H1 (cell line): ENCODE measurements at regions not wholly inside any gene's neighbourhood (a gene's known extent, or its start where the extent isn't known, plus 50 kb on each side); places are given as distances from the start of the nearest gene placed in this dataset.

Experiments used
- CTCF ChIA-PET: fragments of 300-600 bp; sonication (Branson Sonifier 250); formaldehyde crosslinking; loops from one replicate; lab custom pipeline; 2021; ENCODE audit not compliant: partially characterized antibody; lab: Charles Lee
- POLR2A ChIA-PET: fragments of 300-600 bp; sonication (Branson Sonifier 250); formaldehyde crosslinking; loops from one replicate; lab custom pipeline; 2021; ENCODE audit warnings: inconsistent platforms; ENCODE audit not compliant: partially characterized antibody; lab: Charles Lee
- DNase-seq, 2 experiments: peaks; one replicate each; pipeline versions ENCODE4 v3.0.0 to v3.0.0-alpha.2; 2010 to 2022; ENCODE audit warnings: low spot score in 2 of 2, low read depth in 1 of 2, mixed read lengths in 1 of 2
- FAIRE-seq: peaks from 2 replicates; lab custom pipeline; 2011; peaks lifted over from hg19 to GRCh38; lab: Jason Lieb, UNC
- H2AFZ ChIP-seq: 2 replicates; pipeline ENCODE4 v1.8.1; 2012; ENCODE audit warnings: low read length, inconsistent platforms
- H2AK5ac ChIP-seq: 2 replicates; pipeline ENCODE4 v1.6.1; 2013; ENCODE audit warnings: low read depth, low read length
- H2BK120ac ChIP-seq: replicated peaks from 2 replicates; pipeline ENCODE3; 2013; ENCODE audit warnings: low read depth, low read length, inconsistent platforms
- H2BK12ac ChIP-seq: 2 replicates; pipeline ENCODE4 v1.6.1; 2013; ENCODE audit warnings: low read depth, low read length
- H2BK15ac ChIP-seq: 2 replicates; pipeline ENCODE4 v1.6.1; 2013; ENCODE audit warnings: low read length
- H2BK20ac ChIP-seq: 2 replicates; pipeline ENCODE4 v1.6.1; 2013; ENCODE audit warnings: low read length
- H2BK5ac ChIP-seq: 2 replicates; pipeline ENCODE4 v1.6.1; 2013; ENCODE audit warnings: low read depth, low read length
- H3K14ac ChIP-seq: 2 replicates; pipeline ENCODE4 v1.6.1; 2013; ENCODE audit warnings: inconsistent platforms; ENCODE audit not compliant: insufficient read length
- H3K18ac ChIP-seq: 2 replicates; pipeline ENCODE4 v1.6.1; 2013; ENCODE audit warnings: low read length; ENCODE audit errors: extremely low read depth
- H3K23ac ChIP-seq: 2 replicates; pipeline ENCODE4 v1.6.1; 2013; ENCODE audit warnings: inconsistent platforms; ENCODE audit not compliant: insufficient read length
- H3K23me2 ChIP-seq: 2 replicates; pipeline ENCODE4 v1.6.1; 2013; ENCODE audit warnings: low read depth, low read length
- H3K27ac ChIP-seq: 2 replicates; pipeline ENCODE4 v1.6.1; 2011; ENCODE audit warnings: low read depth, low read length, inconsistent platforms
- H3K27me3 ChIP-seq, 4 experiments: replicated peaks in 1 of 4; 1 replicate in 1 of 4; 2 replicates in 3 of 4; pipeline versions ENCODE4 v1.6.1 to v1.8.1; 2011 to 2013; ENCODE audit warnings: low read length in 3 of 4, mild to moderate bottlenecking in 3 of 4, inconsistent platforms in 2 of 4, mixed read lengths in 2 of 4, moderate library complexity in 1 of 4; ENCODE audit not compliant: control insufficient read depth in 3 of 4, insufficient read depth in 3 of 4; ENCODE audit errors: extremely low read depth in 1 of 4
- H3K36me3 ChIP-seq, 4 experiments: 2 replicates each; pipeline versions ENCODE4 v1.6.1 to v1.8.1; 2011 to 2013; ENCODE audit warnings: mild to moderate bottlenecking in 4 of 4, low read length in 3 of 4, moderate library complexity in 2 of 4, control low read depth in 1 of 4, inconsistent platforms in 1 of 4; ENCODE audit not compliant: insufficient read depth in 4 of 4, control insufficient read depth in 2 of 4
- H3K4ac ChIP-seq: replicated peaks from 2 replicates; pipeline ENCODE3; 2013; ENCODE audit warnings: low read length, low read depth, mixed read lengths, inconsistent platforms; ENCODE audit not compliant: insufficient read length
- H3K4me1 ChIP-seq, 4 experiments: replicated peaks in 1 of 4; 1 replicate in 1 of 4; 2 replicates in 3 of 4; pipeline versions ENCODE4 v1.6.1 to v1.8.1; 2011 to 2013; ENCODE audit warnings: low read length in 3 of 4, inconsistent platforms in 2 of 4, mixed read lengths in 1 of 4; ENCODE audit not compliant: insufficient read depth in 4 of 4, control insufficient read depth in 3 of 4
- H3K4me2 ChIP-seq, 2 experiments: 2 replicates each; pipeline versions ENCODE4 v1.6.1 to v1.8.1; 2011 to 2013; ENCODE audit warnings: low read depth in 2 of 2, low read length in 2 of 2, control low read depth in 1 of 2, inconsistent platforms in 1 of 2, mild to moderate bottlenecking in 1 of 2; ENCODE audit not compliant: insufficient read depth in 1 of 2
- H3K4me3 ChIP-seq, 4 experiments: fragments of 200-600, 300-600 bp in 1 of 4; sonication (generic), shearing (Covaris generic), sonication (Bioruptor Twin) in 1 of 4; 2 replicates each; pipeline versions ENCODE4 v1.5.1 to v1.8.1; 2011 to 2016; ENCODE audit warnings: low read length in 4 of 4, low read depth in 3 of 4, control low read depth in 2 of 4, inconsistent platforms in 2 of 4, mild to moderate bottlenecking in 2 of 4, mixed read lengths in 1 of 4, moderate library complexity in 1 of 4; ENCODE audit not compliant: insufficient read depth in 2 of 4; ENCODE audit errors: extremely low read depth in 1 of 4
- H3K56ac ChIP-seq: replicated peaks from 2 replicates; pipeline ENCODE3; 2013; ENCODE audit warnings: low read depth, mild to moderate bottlenecking, mixed read lengths, low read length, inconsistent platforms; ENCODE audit not compliant: insufficient read length
- H3K79me1 ChIP-seq: 2 replicates; pipeline ENCODE4 v1.6.1; 2013; ENCODE audit warnings: low read depth, low read length, control low read depth
- H3K79me2 ChIP-seq, 2 experiments: 2 replicates each; pipeline versions ENCODE4 v1.6.1 to v1.8.1; 2012 to 2013; ENCODE audit warnings: low read length in 2 of 2, mild to moderate bottlenecking in 2 of 2, inconsistent platforms in 1 of 2; ENCODE audit not compliant: insufficient read depth in 2 of 2, control insufficient read depth in 1 of 2
- H3K9ac ChIP-seq, 4 experiments: replicated peaks in 1 of 4; 1 replicate in 1 of 4; 2 replicates in 3 of 4; pipeline versions ENCODE4 v1.6.1 to v1.8.1; 2011 to 2013; ENCODE audit warnings: low read depth in 3 of 4, low read length in 3 of 4, control low read depth in 2 of 4, mild to moderate bottlenecking in 2 of 4, moderate library complexity in 2 of 4, inconsistent platforms in 1 of 4; ENCODE audit errors: extremely low read depth in 1 of 4
- H3K9me3 ChIP-seq, 2 experiments: 2 replicates each; pipeline versions ENCODE4 v1.6.1 to v1.8.1; 2012 to 2013; ENCODE audit warnings: mild to moderate bottlenecking in 2 of 2, moderate library complexity in 2 of 2, control low read depth in 1 of 2, inconsistent platforms in 1 of 2, low read depth in 1 of 2, low read length in 1 of 2, mixed read lengths in 1 of 2; ENCODE audit not compliant: insufficient read depth in 2 of 2
- H4K20me1 ChIP-seq, 2 experiments: replicated peaks in 1 of 2; 2 replicates each; pipeline versions ENCODE3 to v1.8.1; 2011 to 2013; ENCODE audit warnings: inconsistent platforms in 2 of 2, low read length in 2 of 2, mild to moderate bottlenecking in 1 of 2; ENCODE audit not compliant: insufficient read depth in 2 of 2, control insufficient read depth in 1 of 2
- H4K5ac ChIP-seq: 2 replicates; pipeline ENCODE4 v1.6.1; 2013; ENCODE audit warnings: low read length, low read depth, mixed read lengths, inconsistent platforms; ENCODE audit not compliant: insufficient read length
- H4K8ac ChIP-seq: 2 replicates; pipeline ENCODE4 v1.8.0; 2013; ENCODE audit warnings: mild to moderate bottlenecking, moderate library complexity, low read length, inconsistent platforms; ENCODE audit not compliant: insufficient read depth; ENCODE audit errors: extremely low read depth
- H4K91ac ChIP-seq: replicated peaks from 2 replicates; pipeline ENCODE3; 2013; ENCODE audit warnings: low read length, mixed read lengths, inconsistent platforms; ENCODE audit not compliant: insufficient read length
- BRCA1 ChIP-seq: IDR thresholded peaks from 2 replicates; pipeline ENCODE4 v1.6.1; 2012; ENCODE audit warnings: low read depth, low read length, improper control_type of control experiment
- KDM1A ChIP-seq: fragments of 200-600, 300-600 bp; sonication (generic); IDR thresholded peaks from 2 replicates; pipeline ENCODE4 v1.7.1; 2016; ENCODE audit warnings: mild to moderate bottlenecking, low read length, borderline replicate concordance
- NANOG ChIP-seq: IDR thresholded peaks from 2 replicates; pipeline ENCODE4 v1.6.1; 2011; ENCODE audit warnings: low read length, low read depth, mild to moderate bottlenecking, inconsistent platforms; ENCODE audit not compliant: insufficient read depth, poor library complexity, severe bottlenecking
- POLR2A ChIP-seq, 2 experiments: IDR thresholded peaks; 1 replicate in 1 of 2; 2 replicates in 1 of 2; pipeline ENCODE4 v1.6.1; 2011; ENCODE audit warnings: low read depth in 2 of 2, low read length in 2 of 2, mild to moderate bottlenecking in 2 of 2; ENCODE audit errors: control extremely low read depth in 1 of 2
- TBP ChIP-seq: IDR thresholded peaks from 2 replicates; pipeline ENCODE4 v1.6.1; 2011; ENCODE audit warnings: low read depth, low read length, improper control_type of control experiment
- YY1 ChIP-seq: IDR thresholded peaks from 2 replicates; pipeline ENCODE4 v1.6.1; 2011; ENCODE audit warnings: low read depth, mild to moderate bottlenecking, low read length
- WGBS, 2 experiments: shearing (Covaris generic) in 1 of 2; methylation state at CpG; one replicate each; pipeline versions ENCODE4 v1.1.6 to v1.1.7; 2013 to 2015; ENCODE audit warnings: low lambda C conversion rate in 2 of 2, mixed read lengths in 2 of 2, inconsistent platforms in 1 of 2, low coverage in 1 of 2, missing lambda C conversion rate in 1 of 2; ENCODE audit not compliant: insufficient replicate concordance in 2 of 2, insufficient coverage in 1 of 2, insufficient read length in 1 of 2; ENCODE audit errors: extremely low coverage in 1 of 2, missing lambda C conversion rate in 1 of 2; 5-methylcytosine and 5-hydroxymethylcytosine counted together

GRCh38 chr21:17427157-17427556, 85.7 kb upstream of the CXADR start:
- H3K27ac ChIP-seq = no peak overlapping the region
- no peak overlapping the region for H2BK12ac ChIP-seq
- H2AFZ ChIP-seq = no peak overlapping the region
- H4K5ac ChIP-seq = no peak overlapping the region
- ChIA-PET POLR2A (no interaction called here), CTCF (no interaction called here)
- no peak for DNase-seq
- H2BK20ac ChIP-seq = no peak overlapping the region
- no peaks in the 10 kb centered on the region for H4K20me1 ChIP-seq
- TF ChIP-seq KDM1A (no peak), POLR2A (IDR thresholded peaks at IDR 0.05; ENCODE audit: control extremely low read depth in 1 of 2, low read depth in 2 of 2, low read length in 2 of 2) (no peak), YY1 (no peak), NANOG (no peak), BRCA1 (no peak), TBP (no peak)
- H3K27me3 ChIP-seq = no peaks in the 10 kb centered on the region
- H3K9me3 ChIP-seq = no peaks in the 10 kb centered on the region
- no peaks in the 10 kb centered on the region for H3K36me3 ChIP-seq
- H3K4me3 ChIP-seq = no peak overlapping the region
- H2BK120ac ChIP-seq = no peak overlapping the region
- no peak for FAIRE-seq
- no peak overlapping the region for H4K91ac ChIP-seq
- H3K14ac ChIP-seq = no peak overlapping the region
- H2BK5ac ChIP-seq = no peak overlapping the region
- no peaks in the 10 kb centered on the region for H3K23me2 ChIP-seq
- H3K4me2 ChIP-seq = no peak overlapping the region
- no peak overlapping the region for H2BK15ac ChIP-seq
- no peak overlapping the region for H3K4ac ChIP-seq
- H2AK5ac ChIP-seq = no peak overlapping the region
- no peak overlapping the region for H4K8ac ChIP-seq
- no peak overlapping the region for H3K23ac ChIP-seq
- no peak overlapping the region for H3K18ac ChIP-seq
- H3K4me1 ChIP-seq = no peaks in the 10 kb centered on the region
- H3K79me2 ChIP-seq = no peaks in the 10 kb centered on the region
- no peak overlapping the region for H3K9ac ChIP-seq
- no peaks in the 10 kb centered on the region for H3K79me1 ChIP-seq
- H3K56ac ChIP-seq = no peak overlapping the region
- 83% methylated on average over 7 of the region's 7 CpGs; no CpG with 5 or more reads in 1 of the 2 experiments for WGBS, 2 experiments
